Activated T-helper 2 cell treated with anti-CD3 and anti-CD28 coated beads, Interferon-gamma antibody, Interleukin-2, Interleukin-4, amounts not matched to agents 10 μg/mL and 5 μg/mL and 100 μg/mL, durations not matched to agents 14 hours and 24 hours and 36 hours (primary cell): ENCODE measurements at regions not wholly inside any gene's neighbourhood (a gene's known extent, or its start where the extent isn't known, plus 50 kb on each side); places are given as distances from the start of the nearest gene placed in this dataset.

Source experiments
- DNase-seq: peaks from one replicate; pipeline ENCODE4 v3.0.0; 2021; ENCODE audit warnings: low spot score
- H3K27ac Mint-ChIP-seq: one replicate; pipeline ENCODE4 v1.8.0; 2021; ENCODE audit warnings: mixed read lengths
- H3K27me3 Mint-ChIP-seq: one replicate; pipeline ENCODE4 v1.8.0; 2021; ENCODE audit warnings: low read depth, mixed read lengths
- H3K36me3 Mint-ChIP-seq: one replicate; pipeline ENCODE4 v1.8.0; 2021; ENCODE audit warnings: low read depth, mixed read lengths
- H3K4me1 Mint-ChIP-seq: one replicate; pipeline ENCODE4 v1.8.0; 2021; ENCODE audit warnings: low read depth, mixed read lengths
- H3K4me3 Mint-ChIP-seq: one replicate; pipeline ENCODE4 v1.8.0; 2021; ENCODE audit warnings: low read depth, mild to moderate bottlenecking, moderate library complexity, mixed read lengths
- H3K9me3 Mint-ChIP-seq: one replicate; pipeline ENCODE4 v1.8.0; 2021; ENCODE audit warnings: mixed read lengths
- intact Hi-C: fragments of 100-400 bp; cut with micrococcal nuclease; formaldehyde crosslinking; loops from one replicate; pipeline ENCODE4 v1.15.1; 2023

GRCh38 chr4:151841107-151841506 is 80.3 kb upstream of the GATB start:
- intact Hi-C loops, result no loop called here
- H3K4me3 Mint-ChIP-seq, result no peak overlapping the region
- H3K9me3 Mint-ChIP-seq, result no peaks in the 10 kb centered on the region

DNA sequence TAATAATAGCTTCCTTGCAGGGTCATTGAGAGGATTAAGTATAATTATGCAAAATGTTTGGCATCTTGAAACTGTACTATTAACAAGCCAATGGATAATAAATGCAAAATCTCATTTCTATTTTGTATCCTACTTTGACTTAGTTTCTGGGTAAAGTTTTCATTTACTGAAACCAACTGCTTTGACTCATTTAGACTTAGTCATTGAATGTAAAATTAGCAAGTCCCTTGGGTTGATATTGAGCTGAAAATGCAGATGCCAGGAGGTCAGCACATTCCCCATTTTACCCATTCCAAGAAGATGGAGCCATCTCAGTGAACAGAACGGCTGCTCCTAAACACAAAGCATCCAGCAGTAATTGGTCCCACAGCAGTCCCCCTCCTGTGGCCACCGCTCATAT is 74.7 kb upstream of the GATB start:
- Mint-ChIP-seq H3K36me3 (no peaks in the 10 kb centered on the region), H3K27me3 (peaks cover 11% of the 10 kb centered on the region), H3K4me1 (peaks cover 2% of the 10 kb centered on the region), H3K9me3 (no peaks in the 10 kb centered on the region), H3K27ac (no peak overlapping the region), H3K4me3 (no peak overlapping the region)
- intact Hi-C loops, result no loop called here
- no peak for DNase-seq

More at GRCh38 chr4:151841107-151841506, 80.3 kb upstream of the GATB start:
- Mint-ChIP-seq H3K4me1 (no peaks in the 10 kb centered on the region), H3K36me3 (no peaks in the 10 kb centered on the region), H3K27ac (no peak overlapping the region), H3K27me3 (peaks cover 10% of the 10 kb centered on the region)
- no peak for DNase-seq

GRCh38 chr4:151833174-151833573 is 72.4 kb upstream of the GATB start:
- no peak for DNase-seq
- no peak overlapping the region for H3K27ac Mint-ChIP-seq
- H3K4me1 Mint-ChIP-seq, result peaks cover 2% of the 10 kb centered on the region
- H3K36me3 Mint-ChIP-seq, result no peaks in the 10 kb centered on the region
- no peaks in the 10 kb centered on the region for H3K9me3 Mint-ChIP-seq
- intact Hi-C loops, result loop anchor here (1.0 kb wide), 1 partner anchor 49 kb away; no protein-coding TSS in a partner anchor
- no peak overlapping the region for H3K4me3 Mint-ChIP-seq
- H3K27me3 Mint-ChIP-seq, result peaks cover 9% of the 10 kb centered on the region

DNA sequence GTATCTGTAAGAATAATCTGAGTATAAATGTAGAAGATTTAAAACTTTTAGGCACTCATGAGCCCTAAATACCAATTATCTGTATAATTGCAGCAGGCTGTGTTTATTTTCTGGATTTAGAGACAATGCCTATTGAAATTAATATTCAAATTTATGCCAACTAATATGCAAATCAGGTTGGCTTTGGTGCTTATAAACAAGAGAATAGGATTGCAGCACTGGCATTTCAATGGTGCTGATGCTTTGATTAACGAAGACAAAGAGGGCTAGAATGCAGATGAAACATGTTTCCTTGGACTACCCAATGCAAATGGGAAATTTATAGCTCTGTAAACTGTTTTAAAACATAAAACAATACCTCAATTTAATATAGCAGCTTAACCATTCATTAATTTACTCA is 70.7 kb upstream of the GATB start:
- H3K36me3 Mint-ChIP-seq, result no peaks in the 10 kb centered on the region
- no peak for DNase-seq
- intact Hi-C loops, result no loop called here
- H3K9me3 Mint-ChIP-seq, result no peaks in the 10 kb centered on the region
- no peak overlapping the region for H3K4me3 Mint-ChIP-seq
- H3K4me1 Mint-ChIP-seq, result peaks cover 2% of the 10 kb centered on the region
- peaks cover 1% of the 10 kb centered on the region for H3K27me3 Mint-ChIP-seq
- H3K27ac Mint-ChIP-seq, result no peak overlapping the region

- no peak for DNase-seq
- intact Hi-C loops, result no loop called here
- H3K4me3 Mint-ChIP-seq, result no peak overlapping the region
Observed at GRCh38 chr4:151830168-151830567, 69.4 kb upstream of the GATB start.

GRCh38 chr4:151829309-151829708 is 68.5 kb upstream of the GATB start:
- H3K9me3 Mint-ChIP-seq, result no peaks in the 10 kb centered on the region
- peaks cover 2% of the 10 kb centered on the region for H3K4me1 Mint-ChIP-seq
- H3K27me3 Mint-ChIP-seq, result peaks cover 1% of the 10 kb centered on the region
- DNase-seq, result no peak
- intact Hi-C loops, result no loop called here
- no peak overlapping the region for H3K4me3 Mint-ChIP-seq
- no peak overlapping the region for H3K27ac Mint-ChIP-seq
- no peaks in the 10 kb centered on the region for H3K36me3 Mint-ChIP-seq

More at GRCh38 chr4:151830168-151830567, 69.4 kb upstream of the GATB start:
- Mint-ChIP-seq H3K9me3 (no peaks in the 10 kb centered on the region), H3K27ac (no peak overlapping the region), H3K27me3 (peaks cover 1% of the 10 kb centered on the region), H3K36me3 (no peaks in the 10 kb centered on the region), H3K4me1 (peaks cover 2% of the 10 kb centered on the region)

DNA sequence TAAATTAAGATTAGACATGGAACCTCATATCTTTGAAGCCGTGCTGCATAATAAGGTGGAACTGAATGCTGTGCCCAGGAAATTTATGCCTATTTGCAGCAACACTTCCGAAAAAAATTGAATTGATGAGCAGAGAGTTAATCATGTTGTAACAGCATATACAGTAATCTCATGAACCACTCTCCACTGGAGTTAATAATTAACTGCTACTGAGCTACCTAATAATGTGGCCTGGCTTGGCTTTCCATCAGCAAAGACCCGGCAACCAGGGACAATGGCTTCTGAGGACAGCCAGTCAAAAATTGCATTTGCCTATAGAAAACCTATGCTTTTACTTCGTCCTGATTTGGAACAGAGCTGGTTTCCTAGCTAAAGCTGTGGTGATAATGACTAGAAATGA is 63.8 kb upstream of the GATB start:
- Mint-ChIP-seq H3K4me3 (no peak overlapping the region), H3K27me3 (peaks cover 11% of the 10 kb centered on the region), H3K9me3 (no peaks in the 10 kb centered on the region), H3K27ac (no peak overlapping the region), H3K36me3 (no peaks in the 10 kb centered on the region), H3K4me1 (no peaks in the 10 kb centered on the region)
- no peak for DNase-seq
- intact Hi-C loops, result no loop called here

DNA sequence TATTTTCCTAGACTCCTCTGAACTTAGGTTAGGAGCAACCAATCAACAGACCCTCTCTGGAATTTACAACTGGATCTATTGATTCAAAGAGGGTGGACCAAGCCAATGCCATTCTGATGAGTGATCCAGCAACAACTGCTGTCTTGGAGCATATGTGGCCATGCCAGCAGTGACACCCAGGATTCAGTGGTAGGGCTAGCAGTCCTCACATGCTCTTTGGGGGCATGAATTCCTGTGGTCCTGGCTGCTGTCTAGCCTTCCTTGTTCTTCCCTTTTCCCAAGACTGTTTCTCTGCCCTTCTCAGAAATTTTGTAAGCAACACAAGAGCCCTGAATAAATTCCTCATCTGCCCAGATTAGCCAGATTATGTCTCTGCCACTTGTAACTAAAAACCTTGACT is 61.5 kb upstream of the GATB start:
- no peaks in the 10 kb centered on the region for H3K4me1 Mint-ChIP-seq
- no peaks in the 10 kb centered on the region for H3K9me3 Mint-ChIP-seq
- intact Hi-C loops, result no loop called here
- no peaks in the 10 kb centered on the region for H3K36me3 Mint-ChIP-seq
- no peak for DNase-seq
- peaks cover 11% of the 10 kb centered on the region for H3K27me3 Mint-ChIP-seq
- no peak overlapping the region for H3K4me3 Mint-ChIP-seq
- H3K27ac Mint-ChIP-seq, result no peak overlapping the region

GRCh38 chr4:151820004-151820403 is 59.2 kb upstream of the GATB start:
- intact Hi-C loops, result no loop called here
- H3K4me3 Mint-ChIP-seq, result no peak overlapping the region
- DNase-seq, result no peak
- H3K4me1 Mint-ChIP-seq, result no peaks in the 10 kb centered on the region
- H3K36me3 Mint-ChIP-seq, result no peaks in the 10 kb centered on the region
- H3K27ac Mint-ChIP-seq, result no peak overlapping the region
- H3K27me3 Mint-ChIP-seq, result peaks cover 11% of the 10 kb centered on the region
- H3K9me3 Mint-ChIP-seq, result no peaks in the 10 kb centered on the region

DNA sequence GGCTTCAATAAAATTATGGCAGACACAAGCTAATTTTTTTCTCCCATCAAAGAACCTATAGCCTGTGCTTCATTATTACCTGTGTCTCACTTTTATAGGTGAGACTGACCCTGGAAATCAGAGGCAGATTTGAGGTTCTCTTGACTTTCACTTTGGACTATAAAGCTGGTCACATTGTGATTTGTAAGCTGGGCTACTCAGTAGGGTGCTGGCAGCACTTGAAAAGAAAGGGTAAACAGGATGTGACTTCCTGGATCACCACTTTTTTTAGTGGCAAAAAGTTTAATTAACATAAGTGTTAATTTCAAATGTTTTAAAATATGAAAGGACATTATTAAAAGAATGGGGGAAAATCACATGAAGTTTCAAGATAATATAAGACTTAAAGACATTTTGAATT is 50.6 kb upstream of the GATB start:
- no peaks in the 10 kb centered on the region for H3K9me3 Mint-ChIP-seq
- H3K4me1 Mint-ChIP-seq, result no peaks in the 10 kb centered on the region
- intact Hi-C loops, result no loop called here
- H3K27ac Mint-ChIP-seq, result no peak overlapping the region
- no peaks in the 10 kb centered on the region for H3K27me3 Mint-ChIP-seq
- no peak for DNase-seq
- H3K4me3 Mint-ChIP-seq, result no peak overlapping the region
- H3K36me3 Mint-ChIP-seq, result no peaks in the 10 kb centered on the region
